Mesenchymal stem cell (in vitro differentiated cells and primary cell): ENCODE measurements at regions not wholly inside any gene's neighbourhood (a gene's known extent, or its start where the extent isn't known, plus 50 kb on each side); places are given as distances from the start of the nearest gene placed in this dataset.

Source experiments
- DNase-seq: peaks from one replicate; pipeline ENCODE4 v3.0.0-alpha.2; 2013
- H2AFZ ChIP-seq: one replicate; pipeline ENCODE4 v1.6.1; 2013; ENCODE audit warnings: low read depth, mild to moderate bottlenecking, control low read depth, inconsistent platforms, low read length, moderate library complexity
- H2AK5ac ChIP-seq: 2 replicates; pipeline ENCODE4 v1.6.1; 2013; ENCODE audit warnings: low read length, moderate library complexity, mild to moderate bottlenecking, inconsistent platforms; ENCODE audit not compliant: severe bottlenecking
- H2BK120ac ChIP-seq: one replicate; pipeline ENCODE4 v1.6.1; 2013; ENCODE audit warnings: low read depth, mild to moderate bottlenecking, inconsistent platforms, low read length, moderate library complexity
- H2BK12ac ChIP-seq, 2 experiments: one replicate each; pipeline ENCODE4 v1.6.1; 2013; ENCODE audit warnings: inconsistent platforms in 2 of 2, low read length in 2 of 2, mild to moderate bottlenecking in 2 of 2, moderate library complexity in 2 of 2, control low read depth in 1 of 2
- H2BK15ac ChIP-seq: one replicate; pipeline ENCODE4 v1.6.1; 2013; ENCODE audit warnings: mild to moderate bottlenecking, low read depth, inconsistent platforms; ENCODE audit not compliant: poor library complexity, severe bottlenecking
- H2BK5ac ChIP-seq: 2 replicates; pipeline ENCODE4 v1.6.1; 2013; ENCODE audit warnings: low read depth, mild to moderate bottlenecking, low read length, control low read depth, inconsistent platforms; ENCODE audit not compliant: poor library complexity, severe bottlenecking
- H3K14ac ChIP-seq, 2 experiments: one replicate each; pipeline ENCODE4 v1.6.1; 2013; ENCODE audit warnings: inconsistent platforms in 2 of 2, low read length in 2 of 2, control low read depth in 1 of 2, mild to moderate bottlenecking in 1 of 2, moderate library complexity in 1 of 2
- H3K18ac ChIP-seq, 2 experiments: one replicate each; pipeline ENCODE4 v1.6.1; 2013; ENCODE audit warnings: inconsistent platforms in 2 of 2, low read length in 2 of 2, control low read depth in 1 of 2, low read depth in 1 of 2, mild to moderate bottlenecking in 1 of 2
- H3K23ac ChIP-seq, 2 experiments: one replicate each; pipeline ENCODE4 v1.6.1; 2013; ENCODE audit warnings: inconsistent platforms in 2 of 2, low read length in 2 of 2, mild to moderate bottlenecking in 2 of 2, moderate library complexity in 2 of 2, control low read depth in 1 of 2
- H3K27ac ChIP-seq: 2 replicates; pipeline ENCODE4 v1.5.1; 2013; ENCODE audit warnings: mild to moderate bottlenecking, moderate library complexity, low read length, control low read depth, inconsistent platforms; ENCODE audit not compliant: poor library complexity, severe bottlenecking
- H3K27me3 ChIP-seq, 2 experiments: 2 replicates each; pipeline versions ENCODE4 v1.6.1 to v1.7.0; 2013; ENCODE audit warnings: low read length in 2 of 2, mild to moderate bottlenecking in 2 of 2, moderate library complexity in 2 of 2, control low read depth in 1 of 2, inconsistent platforms in 1 of 2; ENCODE audit not compliant: control insufficient read depth in 1 of 2, insufficient read depth in 1 of 2
- H3K36me3 ChIP-seq, 2 experiments: 2 replicates each; pipeline versions ENCODE4 v1.6.1 to v1.7.0; 2013; ENCODE audit warnings: low read length in 2 of 2, control low read depth in 1 of 2, inconsistent platforms in 1 of 2, low read depth in 1 of 2, mild to moderate bottlenecking in 1 of 2; ENCODE audit not compliant: insufficient read depth in 2 of 2, control insufficient read depth in 1 of 2
- H3K4ac ChIP-seq, 2 experiments: one replicate each; pipeline ENCODE4 v1.6.1; 2013; ENCODE audit warnings: inconsistent platforms in 2 of 2, low read length in 2 of 2, mild to moderate bottlenecking in 2 of 2, moderate library complexity in 2 of 2, control low read depth in 1 of 2, low read depth in 1 of 2
- H3K4me1 ChIP-seq: 2 replicates; pipeline ENCODE4 v1.6.1; 2013; ENCODE audit warnings: low read depth, low read length, control low read depth; ENCODE audit not compliant: control insufficient read depth, insufficient read depth
- H3K4me2 ChIP-seq: 2 replicates; pipeline ENCODE4 v1.6.1; 2013; ENCODE audit warnings: low read length, mild to moderate bottlenecking, inconsistent platforms; ENCODE audit not compliant: poor library complexity, severe bottlenecking
- H3K4me3 ChIP-seq, 2 experiments: 2 replicates each; pipeline versions ENCODE4 v1.5.1 to v1.7.0; 2013; ENCODE audit warnings: low read length in 2 of 2, mild to moderate bottlenecking in 2 of 2, control low read depth in 1 of 2, low read depth in 1 of 2; ENCODE audit not compliant: insufficient read depth in 1 of 2
- H3K79me1 ChIP-seq: replicated peaks from 2 replicates; pipeline ENCODE4 v1.6.1; 2013; ENCODE audit warnings: mild to moderate bottlenecking, control low read depth, low read length, inconsistent platforms; ENCODE audit not compliant: poor library complexity, severe bottlenecking
- H3K9ac ChIP-seq: 2 replicates; pipeline ENCODE4 v1.7.0; 2013; ENCODE audit warnings: mild to moderate bottlenecking, low read length, moderate library complexity
- H3K9me3 ChIP-seq: 2 replicates; pipeline ENCODE4 v1.7.0; 2013; ENCODE audit warnings: mild to moderate bottlenecking, low read length; ENCODE audit not compliant: control insufficient read depth
- H4K8ac ChIP-seq: one replicate; pipeline ENCODE4 v1.6.1; 2013; ENCODE audit warnings: inconsistent platforms, mild to moderate bottlenecking, low read length, moderate library complexity
- H4K91ac ChIP-seq: one replicate; pipeline ENCODE4 v1.6.1; 2013; ENCODE audit warnings: mild to moderate bottlenecking, low read length, inconsistent platforms
- WGBS: methylation state at CpG from one replicate; pipeline ENCODE4 v1.1.7; 2013; ENCODE audit warnings: mixed read lengths; 5-methylcytosine and 5-hydroxymethylcytosine counted together

GRCh38 chr1:37094302-37094701, 60.0 kb upstream of the GRIK3 start:
- no peak overlapping the region for H2BK120ac ChIP-seq
- H3K23ac ChIP-seq: no peak overlapping the region
- H4K8ac ChIP-seq: no peak overlapping the region
- no peak overlapping the region for H2AFZ ChIP-seq
- 67% methylated on average over 6 of the region's 6 CpGs for WGBS
- H3K9ac ChIP-seq: no peak overlapping the region
- H3K4ac ChIP-seq: no peak overlapping the region
- peaks cover 0 to 5% of the 10 kb centered on the region in 2 experiments for H3K27me3 ChIP-seq
- no peak overlapping the region for H2AK5ac ChIP-seq
- no peak overlapping the region for H4K91ac ChIP-seq
- H3K14ac ChIP-seq: no peak overlapping the region
- H3K36me3 ChIP-seq: no peaks in the 10 kb centered on the region
- H3K79me1 ChIP-seq: no peaks in the 10 kb centered on the region
- H2BK12ac ChIP-seq: no peak overlapping the region
- no peak overlapping the region for H3K4me3 ChIP-seq
- no peak overlapping the region for H2BK5ac ChIP-seq
- no peak overlapping the region for H3K27ac ChIP-seq
- DNase-seq: no peak
- H2BK15ac ChIP-seq: no peak overlapping the region
- no peak overlapping the region for H3K4me2 ChIP-seq
- no peaks in the 10 kb centered on the region for H3K9me3 ChIP-seq
- H3K18ac ChIP-seq: no peak overlapping the region
- H3K4me1 ChIP-seq: no peaks in the 10 kb centered on the region

- Histone ChIP-seq H3K36me3 (no peaks in the 10 kb centered on the region), H2BK15ac (no peak overlapping the region), H3K79me1 (no peaks in the 10 kb centered on the region), H4K8ac (no peak overlapping the region), H2BK12ac (no peak overlapping the region), H3K4me2 (no peak overlapping the region), H3K9ac (no peak overlapping the region), H3K27ac (no peak overlapping the region), H3K4me1 (no peaks in the 10 kb centered on the region), H3K23ac (no peak overlapping the region), H3K4ac (no peak overlapping the region), H2BK120ac (no peak overlapping the region), H3K9me3 (no peaks in the 10 kb centered on the region), H3K27me3 (peaks cover 0 to 5% of the 10 kb centered on the region in 2 experiments), H4K91ac (no peak overlapping the region), H3K4me3 (no peak overlapping the region), H2AK5ac (no peak overlapping the region), H3K18ac (no peak overlapping the region), H2BK5ac (no peak overlapping the region), H3K14ac (no peak overlapping the region), H2AFZ (no peak overlapping the region)
- no peak for DNase-seq
- 74% methylated on average over 6 of the region's 6 CpGs for WGBS
Observed at GRCh38 chr1:37096523-37096922, 62.2 kb upstream of the GRIK3 start.

GRCh38 chr1:37097731-37098130, 63.4 kb upstream of the GRIK3 start:
- H2BK12ac ChIP-seq: no peak overlapping the region
- no peak overlapping the region for H3K9ac ChIP-seq
- H3K18ac ChIP-seq: no peak overlapping the region
- H2BK120ac ChIP-seq: no peak overlapping the region
- no peaks in the 10 kb centered on the region for H3K4me1 ChIP-seq
- WGBS: 72% methylated on average over 7 of the region's 7 CpGs
- no peak overlapping the region for H4K91ac ChIP-seq
- H3K9me3 ChIP-seq: no peaks in the 10 kb centered on the region
- H3K4me2 ChIP-seq: no peak overlapping the region
- H3K4ac ChIP-seq: no peak overlapping the region
- H2BK15ac ChIP-seq: no peak overlapping the region
- no peak overlapping the region for H4K8ac ChIP-seq
- peaks cover 0 to 5% of the 10 kb centered on the region in 2 experiments for H3K27me3 ChIP-seq
- H3K14ac ChIP-seq: no peak overlapping the region
- DNase-seq: no peak
- no peak overlapping the region for H3K4me3 ChIP-seq
- H3K79me1 ChIP-seq: no peaks in the 10 kb centered on the region
- no peak overlapping the region for H2BK5ac ChIP-seq
- H3K23ac ChIP-seq: no peak overlapping the region
- no peak overlapping the region for H2AK5ac ChIP-seq
- no peak overlapping the region for H2AFZ ChIP-seq
- no peaks in the 10 kb centered on the region for H3K36me3 ChIP-seq
- no peak overlapping the region for H3K27ac ChIP-seq

GRCh38 chr1:37098237-37098636, 63.9 kb upstream of the GRIK3 start:
- Histone ChIP-seq H2BK5ac (no peak overlapping the region), H3K79me1 (no peaks in the 10 kb centered on the region), H3K27me3 (peaks cover 0 to 5% of the 10 kb centered on the region in 2 experiments), H3K18ac (no peak overlapping the region), H3K27ac (no peak overlapping the region), H3K4ac (no peak overlapping the region), H4K91ac (no peak overlapping the region), H2BK12ac (no peak overlapping the region), H3K36me3 (no peaks in the 10 kb centered on the region), H2AK5ac (no peak overlapping the region), H3K4me3 (no peak overlapping the region), H3K14ac (no peak overlapping the region), H2BK15ac (no peak overlapping the region), H3K23ac (no peak overlapping the region), H2BK120ac (no peak overlapping the region), H3K9ac (no peak overlapping the region), H3K4me1 (no peaks in the 10 kb centered on the region), H2AFZ (no peak overlapping the region), H4K8ac (no peak overlapping the region), H3K4me2 (no peak overlapping the region), H3K9me3 (no peaks in the 10 kb centered on the region)
- DNase-seq: no peak
